GM08714 (cell line): ENCODE measurements at regions not wholly inside any gene's neighbourhood (a gene's known extent, or its start where the extent isn't known, plus 50 kb on each side); places are given as distances from the start of the nearest gene placed in this dataset.

Experiments
- H3K4me3 ChIP-seq: fragments of 200-500 bp; sonication (Bioruptor generic); 2 replicates; pipeline ENCODE4 v1.5.1; 2014; ENCODE audit warnings: mild to moderate bottlenecking, low read length, inconsistent platforms
- ZNF274 ChIP-seq: IDR thresholded peaks from 2 replicates; pipeline ENCODE4 v1.6.1; 2012; ENCODE audit warnings: mild to moderate bottlenecking, low read depth, low read length

GRCh38 chr13:33636243-33636642 is 181.7 kb upstream of the RFC3 start:
- TF ChIP-seq ZNF274, result no peak
- no peak overlapping the region for H3K4me3 ChIP-seq

GRCh38 chr13:33636955-33637670 is 180.8 kb upstream of the RFC3 start:
- TF ChIP-seq ZNF274, result no peak
- H3K4me3 ChIP-seq, result no peak overlapping the region

- H3K4me3 ChIP-seq, result no peak overlapping the region
- no peak for TF ChIP-seq ZNF274
Measured at GRCh38 chr13:33637978-33638743, 179.8 kb upstream of the RFC3 start.

- TF ChIP-seq ZNF274, result no peak
- no peak overlapping the region for H3K4me3 ChIP-seq
Measured at GRCh38 chr13:33639158-33639557, 178.8 kb upstream of the RFC3 start.

GRCh38 chr13:33639626-33640080 is 178.3 kb upstream of the RFC3 start:
- no peak for TF ChIP-seq ZNF274
- H3K4me3 ChIP-seq, result no peak overlapping the region

- no peak for TF ChIP-seq ZNF274
Measured at GRCh38 chr13:33640832-33641231, 177.1 kb upstream of the RFC3 start.

GRCh38 chr13:33642374-33643065 is 175.4 kb upstream of the RFC3 start:
- no peak overlapping the region for H3K4me3 ChIP-seq
- TF ChIP-seq ZNF274, result no peak

More at GRCh38 chr13:33640832-33641231, 177.1 kb upstream of the RFC3 start:
- H3K4me3 ChIP-seq, result no peak overlapping the region

- H3K4me3 ChIP-seq, result no peak overlapping the region
- TF ChIP-seq ZNF274, result no peak
Measured at GRCh38 chr13:33644581-33645543, 173.1 kb upstream of the RFC3 start.

GRCh38 chr13:33645591-33646554 is 172.1 kb upstream of the RFC3 start:
- TF ChIP-seq ZNF274, result no peak
- H3K4me3 ChIP-seq, result no peak overlapping the region

GRCh38 chr13:33649212-33649878 is 168.6 kb upstream of the RFC3 start:
- no peak for TF ChIP-seq ZNF274
- H3K4me3 ChIP-seq, result no peak overlapping the region

GRCh38 chr13:33651766-33652165 is 166.2 kb upstream of the RFC3 start:
- TF ChIP-seq ZNF274, result no peak
- H3K4me3 ChIP-seq, result no peak overlapping the region

- no peak for TF ChIP-seq ZNF274
- no peak overlapping the region for H3K4me3 ChIP-seq
Measured at GRCh38 chr13:33657274-33657673, 160.7 kb upstream of the RFC3 start.

- no peak overlapping the region for H3K4me3 ChIP-seq
- no peak for TF ChIP-seq ZNF274
Measured at GRCh38 chr13:33659466-33659865, 158.5 kb upstream of the RFC3 start.
